Ishikawa (cell line): ENCODE measurements at regions not wholly inside any gene's neighbourhood (a gene's known extent, or its start where the extent isn't known, plus 50 kb on each side); places are given as distances from the start of the nearest gene placed in this dataset.

Source experiments
- CEBPB ChIP-seq: IDR thresholded peaks from 2 replicates; pipeline ENCODE4 v1.6.1; 2012
- CREB1 ChIP-seq: IDR thresholded peaks from 2 replicates; pipeline ENCODE4 v1.6.1; 2012; ENCODE audit warnings: low read depth
- EGR1 ChIP-seq: IDR thresholded peaks from 2 replicates; pipeline ENCODE4 v1.6.1; 2012
- EP300 ChIP-seq: IDR thresholded peaks from 2 replicates; pipeline ENCODE4 v1.6.1; 2012; ENCODE audit warnings: borderline replicate concordance
- FOXM1 ChIP-seq: IDR thresholded peaks from 2 replicates; pipeline ENCODE4 v1.6.1; 2012; ENCODE audit warnings: low read depth, borderline replicate concordance
- MAX ChIP-seq: IDR thresholded peaks from 2 replicates; pipeline ENCODE4 v1.6.1; 2012
- NFIC ChIP-seq: IDR thresholded peaks from 2 replicates; pipeline ENCODE4 v1.6.1; 2012
- RAD21 ChIP-seq: IDR thresholded peaks from 2 replicates; pipeline ENCODE4 v1.6.1; 2012; ENCODE audit warnings: low read depth
- REST ChIP-seq: IDR thresholded peaks from 2 replicates; pipeline ENCODE4 v1.6.1; 2012; ENCODE audit warnings: low read depth, mild to moderate bottlenecking
- TAF1 ChIP-seq: IDR thresholded peaks from 2 replicates; pipeline ENCODE4 v1.6.1; 2012; ENCODE audit warnings: low read depth, mild to moderate bottlenecking
- TCF12 ChIP-seq: IDR thresholded peaks from 2 replicates; pipeline ENCODE4 v1.6.1; 2012; ENCODE audit warnings: low read depth
- TEAD4 ChIP-seq: IDR thresholded peaks from 2 replicates; pipeline ENCODE4 v1.6.1; 2012
- USF1 ChIP-seq: IDR thresholded peaks from 2 replicates; pipeline ENCODE4 v1.6.1; 2012
- YY1 ChIP-seq: IDR thresholded peaks from 2 replicates; pipeline ENCODE4 v1.6.1; 2012; ENCODE audit warnings: low read depth
- ZBTB7A ChIP-seq: IDR thresholded peaks from 2 replicates; pipeline ENCODE4 v1.6.1; 2012; ENCODE audit warnings: low read depth

GRCh38 chr10:83248106-83248631 lies 891.1 kb upstream of the GHITM start:
- TF ChIP-seq TAF1, result no peak
- no peak for TF ChIP-seq TEAD4
- no peak for TF ChIP-seq MAX
- no peak for TF ChIP-seq FOXM1

GRCh38 chr10:83250396-83250795 lies 888.9 kb upstream of the GHITM start:
- TF ChIP-seq REST, result no peak
- TF ChIP-seq ZBTB7A, result no peak
- TF ChIP-seq RAD21, result no peak
- no peak for TF ChIP-seq EP300
- no peak for TF ChIP-seq TEAD4
- no peak for TF ChIP-seq YY1
- TF ChIP-seq MAX, result no peak
- no peak for TF ChIP-seq FOXM1
- TF ChIP-seq CREB1, result no peak
- TF ChIP-seq CEBPB, result no peak

GRCh38 chr10:83252169-83252568 lies 887.1 kb upstream of the GHITM start:
- no peak for TF ChIP-seq EGR1
- no peak for TF ChIP-seq MAX
- no peak for TF ChIP-seq FOXM1
- TF ChIP-seq YY1, result no peak
- TF ChIP-seq TEAD4, result no peak
- no peak for TF ChIP-seq NFIC
- TF ChIP-seq REST, result no peak
- no peak for TF ChIP-seq ZBTB7A
- no peak for TF ChIP-seq RAD21
- no peak for TF ChIP-seq CREB1
- TF ChIP-seq USF1, result no peak
- no peak for TF ChIP-seq TAF1

GRCh38 chr10:83252596-83252995 lies 886.7 kb upstream of the GHITM start:
- TF ChIP-seq REST, result no peak
- TF ChIP-seq USF1, result no peak
- no peak for TF ChIP-seq NFIC
- no peak for TF ChIP-seq CREB1
- TF ChIP-seq EP300, result no peak
- no peak for TF ChIP-seq FOXM1
- no peak for TF ChIP-seq ZBTB7A

- no peak for TF ChIP-seq EGR1
- TF ChIP-seq TCF12, result no peak
- no peak for TF ChIP-seq FOXM1
- TF ChIP-seq TEAD4, result no peak
- no peak for TF ChIP-seq RAD21
- no peak for TF ChIP-seq REST
- no peak for TF ChIP-seq TAF1
- no peak for TF ChIP-seq USF1
- no peak for TF ChIP-seq ZBTB7A
Measured at GRCh38 chr10:83253011-83253671, 886.2 kb upstream of the GHITM start.
